ENCODE measurements at regions not wholly inside any gene's neighbourhood (a gene's known extent, or its start where the extent isn't known, plus 50 kb on each side); places are given as distances from the start of the nearest gene placed in this dataset.

- H3K27ac ChIP-seq (ENCODE audit: insufficient read depth, low read depth, low read length): no peak overlapping the region
- FAIRE-seq (no peak), DNase-seq (ENCODE audit: low read depth, low spot score) (no peak)
- no peaks in the 10 kb centered on the region for H3K9me3 ChIP-seq (replicated peaks; ENCODE audit: control insufficient read depth, insufficient read depth, low read length)
- intact Hi-C loops (cut with micrococcal nuclease) (no loop called here), dilution Hi-C loops (cut with MboI; ENCODE audit: extremely low pct_ligation_motif_present, low sequenced_read_pairs) (no loop called here)
- TF ChIP-seq CTCF (IDR thresholded peaks at IDR 0.05; ENCODE audit: extremely low read depth in 1 of 2, insufficient read depth in 1 of 2, low read depth in 1 of 2, low read length in 2 of 2): no peak
- no peak for TF ChIP-seq POLR2AphosphoS5 (IDR thresholded peaks at IDR 0.05; ENCODE audit: insufficient read depth, low read depth, low read length)
- TF ChIP-seq MYC (IDR thresholded peaks at IDR 0.05; ENCODE audit: low read depth, low read length): no peak
- no peak for TF ChIP-seq EZH2 (IDR thresholded peaks at IDR 0.05; ENCODE audit: borderline replicate concordance, low read depth, low read length, severe bottlenecking)
- no peak overlapping the region for H3K4me3 ChIP-seq (replicated peaks in 1 of 3; ENCODE audit: insufficient read depth in 1 of 3, low read depth in 1 of 3, low read length in 3 of 3)
- H3K79me2 ChIP-seq (ENCODE audit: control insufficient read depth, insufficient read depth, low read length): no peaks in the 10 kb centered on the region
- H2AFZ ChIP-seq (ENCODE audit: low read depth, low read length): no peak overlapping the region
- no peaks in the 10 kb centered on the region for H4K20me1 ChIP-seq (replicated peaks; ENCODE audit: control insufficient read depth, extremely low read depth, insufficient read depth, low read length)
- H3K4me1 ChIP-seq (ENCODE audit: control insufficient read depth, extremely low read depth, insufficient read depth, low read length): no peaks in the 10 kb centered on the region
- no peak overlapping the region for H3K9ac ChIP-seq (replicated peaks; ENCODE audit: extremely low read depth, insufficient read depth, low read length)
- ChIA-PET CTCF (no interaction called here), POLR2A (no interaction called here)
- H3K9me1 ChIP-seq (replicated peaks; ENCODE audit: control insufficient read depth, extremely low read depth, insufficient read depth, low read length): no peaks in the 10 kb centered on the region
- H3K36me3 ChIP-seq (ENCODE audit: control insufficient read depth in 2 of 2, extremely low read depth in 1 of 2, insufficient read depth in 2 of 2, low read length in 2 of 2): no peaks in the 10 kb centered on the region
- H3K4me2 ChIP-seq (ENCODE audit: insufficient read depth, low read length): no peak overlapping the region
- no TSS peak for BruUV-seq (replicated peaks)
- no peaks in the 10 kb centered on the region for H3K27me3 ChIP-seq (ENCODE audit: control insufficient read depth in 2 of 2, insufficient read depth in 2 of 2, low read length in 2 of 2)
These were observed 91.4 kb upstream of the ASAP2 start for GRCh38 chr2:9115229-9115628.

DNA sequence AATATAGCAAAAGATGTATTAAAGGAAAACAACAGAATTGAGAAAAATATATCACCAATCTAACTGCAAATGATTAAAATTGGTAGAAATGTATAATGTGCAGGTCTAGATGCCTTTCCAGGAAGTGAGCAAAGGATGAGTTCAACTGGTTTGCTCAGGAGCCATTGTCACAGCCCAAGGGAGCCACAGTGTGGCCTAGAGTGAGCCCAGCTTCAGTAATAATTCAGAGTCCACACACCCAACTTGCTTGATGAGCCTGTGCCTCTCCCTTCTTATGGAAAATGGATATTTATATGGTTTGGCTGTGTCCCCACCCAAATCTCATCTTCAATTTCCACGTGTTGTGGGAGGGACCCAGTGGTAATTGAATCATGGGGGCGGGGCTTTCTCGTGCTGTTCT, 92.2 kb upstream of the ASAP2 start:
- Histone ChIP-seq H3K4me3 (replicated peaks in 1 of 3; ENCODE audit: insufficient read depth in 1 of 3, low read depth in 1 of 3, low read length in 3 of 3) (no peak overlapping the region), H2AFZ (ENCODE audit: low read depth, low read length) (no peak overlapping the region), H3K4me2 (ENCODE audit: insufficient read depth, low read length) (no peak overlapping the region), H3K9ac (replicated peaks; ENCODE audit: extremely low read depth, insufficient read depth, low read length) (no peak overlapping the region), H3K27me3 (ENCODE audit: control insufficient read depth in 2 of 2, insufficient read depth in 2 of 2, low read length in 2 of 2) (no peaks in the 10 kb centered on the region), H3K9me3 (replicated peaks; ENCODE audit: control insufficient read depth, insufficient read depth, low read length) (no peaks in the 10 kb centered on the region), H3K4me1 (ENCODE audit: control insufficient read depth, extremely low read depth, insufficient read depth, low read length) (no peaks in the 10 kb centered on the region), H4K20me1 (replicated peaks; ENCODE audit: control insufficient read depth, extremely low read depth, insufficient read depth, low read length) (no peaks in the 10 kb centered on the region), H3K36me3 (ENCODE audit: control insufficient read depth in 2 of 2, extremely low read depth in 1 of 2, insufficient read depth in 2 of 2, low read length in 2 of 2) (no peaks in the 10 kb centered on the region), H3K9me1 (replicated peaks; ENCODE audit: control insufficient read depth, extremely low read depth, insufficient read depth, low read length) (no peaks in the 10 kb centered on the region), H3K79me2 (ENCODE audit: control insufficient read depth, insufficient read depth, low read length) (no peaks in the 10 kb centered on the region), H3K27ac (ENCODE audit: insufficient read depth, low read depth, low read length) (no peak overlapping the region)
- no TSS peak for BruUV-seq (replicated peaks)
- DNase-seq (ENCODE audit: low read depth, low spot score) (no peak), FAIRE-seq (no peak)
- dilution Hi-C loops (cut with MboI; ENCODE audit: extremely low pct_ligation_motif_present, low sequenced_read_pairs) (no loop called here), intact Hi-C loops (cut with micrococcal nuclease) (no loop called here)
- CTCF ChIA-PET: interaction anchor here (1.2 to 2.1 kb wide), 2 partner anchors 27 to 241 kb away, joined by 3 to 11 read pairs; no protein-coding TSS in a partner anchor
- POLR2A ChIA-PET: no interaction called here
- TF ChIP-seq POLR2AphosphoS5 (IDR thresholded peaks at IDR 0.05; ENCODE audit: insufficient read depth, low read depth, low read length) (no peak), MAX (IDR thresholded peaks at IDR 0.05; ENCODE audit: insufficient read depth, insufficient read length) (no peak), EZH2 (IDR thresholded peaks at IDR 0.05; ENCODE audit: borderline replicate concordance, low read depth, low read length, severe bottlenecking) (no peak), MYC (IDR thresholded peaks at IDR 0.05; ENCODE audit: low read depth, low read length) (no peak), POLR2A (IDR thresholded peaks at IDR 0.05; ENCODE audit: low read depth, low read length) (no peak), JUN (IDR thresholded peaks at IDR 0.05; ENCODE audit: borderline replicate concordance, insufficient read depth, insufficient read length, low read depth) (no peak), FOS (IDR thresholded peaks at IDR 0.05; ENCODE audit: borderline replicate concordance, insufficient read depth, low read length) (no peak), CTCF (IDR thresholded peaks at IDR 0.05; ENCODE audit: extremely low read depth in 1 of 2, insufficient read depth in 1 of 2, low read depth in 1 of 2, low read length in 2 of 2) (no peak)
